A549 (cell line): ENCODE measurements at regions not wholly inside any gene's neighbourhood (a gene's known extent, or its start where the extent isn't known, plus 50 kb on each side); places are given as distances from the start of the nearest gene placed in this dataset.

Source experiments
- ATAC-seq, 2 experiments: fragments of 200-7000 bp in 1 of 2; fragments of >200 bp in 1 of 2; cut with Nextera tagmentation in 1 of 2; cut with Tn5 transposase in 1 of 2; 3 replicates each; pipeline versions ENCODE4 v1.8.0 to v1.9.1; 2018 to 2020; ENCODE audit warnings: mild to moderate bottlenecking in 1 of 2, moderate library complexity in 1 of 2
- CTCF ChIA-PET: fragments of 300-600 bp; sonication (Branson Sonifier 250); formaldehyde crosslinking; extraction: SDS; loops from one replicate; lab custom pipeline; 2021; ENCODE audit warnings: antibody characterized with exemption, inconsistent platforms; lab: Yijun Ruan, JAX
- POLR2A ChIA-PET: fragments of 350-600 bp; formaldehyde crosslinking; extraction: SDS; loops from one replicate; lab custom pipeline; 2021; ENCODE audit warnings: antibody characterized with exemption, inconsistent platforms; lab: Yijun Ruan, JAX
- DNase-seq, 2 experiments: peaks; one replicate each; pipeline versions ENCODE4 v3.0.0 to v3.0.0-alpha.2; 2011 to 2016; ENCODE audit warnings: low read depth in 1 of 2, low spot score in 1 of 2
- FAIRE-seq: peaks from 2 replicates; lab custom pipeline; 2011; peaks lifted over from hg19 to GRCh38; lab: Jason Lieb, UNC
- H3K27ac ChIP-seq, 2 experiments: fragments of >200 bp; sonication (Bioruptor Twin); formaldehyde crosslinking; 3 replicates each; pipeline ENCODE4 v1.5.1; 2016 to 2017
- H3K4me1 ChIP-seq: fragments of >200 bp; sonication (Bioruptor Twin); formaldehyde crosslinking; 3 replicates; pipeline ENCODE4 v1.6.1; 2016
- H3K4me2 ChIP-seq: fragments of >200 bp; sonication (Bioruptor Twin); formaldehyde crosslinking; 3 replicates; pipeline ENCODE4 v1.6.1; 2016
- H3K4me3 ChIP-seq: fragments of >200 bp; sonication (Bioruptor Twin); formaldehyde crosslinking; 3 replicates; pipeline ENCODE4 v1.5.1; 2016
- H3K9me3 ChIP-seq: fragments of >200 bp; sonication (Bioruptor Twin); formaldehyde crosslinking; 3 replicates; pipeline ENCODE4 v1.6.1; 2016
- BHLHE40 ChIP-seq: IDR thresholded peaks from 2 replicates; pipeline ENCODE4 v1.6.1; 2012; ENCODE audit warnings: low read depth, low read length, inconsistent platforms
- CEBPB ChIP-seq, 2 experiments: fragments of >200 bp in 1 of 2; sonication (Bioruptor Twin) in 1 of 2; formaldehyde crosslinking in 1 of 2; IDR thresholded peaks; 2 replicates each; pipeline ENCODE4 v1.6.1; 2012 to 2016
- EHMT2 ChIP-seq: fragments of 200-600 bp; sonication (generic); IDR thresholded peaks from 2 replicates; pipeline ENCODE4 v1.6.1; 2016; ENCODE audit warnings: antibody characterized with exemption, low read depth, mild to moderate bottlenecking, moderate library complexity
- EP300 ChIP-seq, 2 experiments: fragments of >200 bp; sonication (Bioruptor Twin); formaldehyde crosslinking; IDR thresholded peaks; 2 replicates in 1 of 2; 3 replicates in 1 of 2; pipeline ENCODE4 v1.6.1; 2016 to 2017
- ESRRA ChIP-seq: fragments of 150-350 bp; IDR thresholded peaks from 2 replicates; pipeline ENCODE4 v1.6.1; 2014; ENCODE audit warnings: mild to moderate bottlenecking, low read length, borderline replicate concordance
- FOSB ChIP-seq: fragments of 250-450 bp; sonication (Bioruptor Pico); IDR thresholded peaks from 2 replicates; pipeline ENCODE4 v1.5.0; 2020; ENCODE audit warnings: mild to moderate bottlenecking, moderate library complexity
- FOSL2 ChIP-seq, 2 experiments: fragments of 450-650 bp in 1 of 2; fragments of >200 bp in 1 of 2; sonication (Bioruptor Twin) in 1 of 2; formaldehyde crosslinking; IDR thresholded peaks; 2 replicates each; pipeline versions ENCODE4 v1.5.0 to v1.6.1; 2016 to 2020; ENCODE audit warnings: mild to moderate bottlenecking in 1 of 2, moderate library complexity in 1 of 2
- GATA3 ChIP-seq: IDR thresholded peaks from 2 replicates; pipeline ENCODE4 v1.6.1; 2012; ENCODE audit warnings: borderline replicate concordance
- HOXB13 ChIP-seq: fragments of 250-450 bp; sonication (Bioruptor Pico); IDR thresholded peaks from 2 replicates; pipeline ENCODE4 v1.5.0; 2020; ENCODE audit warnings: low read depth, mild to moderate bottlenecking, moderate library complexity
- HOXB5 ChIP-seq: fragments of 250-450 bp; sonication (Bioruptor Pico); IDR thresholded peaks from 2 replicates; pipeline ENCODE4 v1.5.0; 2020; ENCODE audit warnings: mild to moderate bottlenecking, moderate library complexity
- JUN ChIP-seq, 2 experiments: fragments of >200 bp; sonication (Bioruptor Twin); formaldehyde crosslinking; IDR thresholded peaks; 2 replicates in 1 of 2; 3 replicates in 1 of 2; pipeline ENCODE4 v1.6.1; 2016 to 2017
- JUNB ChIP-seq: fragments of >200 bp; sonication (Bioruptor Twin); formaldehyde crosslinking; IDR thresholded peaks from 2 replicates; pipeline ENCODE4 v1.6.1; 2016
- KDM1A ChIP-seq: fragments of 200-600 bp; sonication (generic); IDR thresholded peaks from 2 replicates; pipeline ENCODE4 v1.6.1; 2016; ENCODE audit warnings: low read depth, mild to moderate bottlenecking
- KDM5A ChIP-seq: fragments of 200-600 bp; sonication (generic); IDR thresholded peaks from 2 replicates; pipeline ENCODE4 v1.6.1; 2016; ENCODE audit warnings: antibody characterized with exemption, mild to moderate bottlenecking
- NPAS2 ChIP-seq: fragments of 250-450 bp; sonication (Bioruptor Pico); IDR thresholded peaks from 2 replicates; pipeline ENCODE4 v1.8.0; 2022; ENCODE audit warnings: mild to moderate bottlenecking, moderate library complexity, borderline replicate concordance
- RAD21 ChIP-seq, 2 experiments: fragments of >200 bp in 1 of 2; sonication (Bioruptor Twin) in 1 of 2; formaldehyde crosslinking in 1 of 2; IDR thresholded peaks in 1 of 2; conservative IDR thresholded peaks in 1 of 2; 2 replicates in 1 of 2; 3 replicates in 1 of 2; pipeline ENCODE4 v1.6.1; 2012 to 2018; ENCODE audit warnings: inconsistent platforms in 1 of 2
- RARB ChIP-seq: fragments of 250-450 bp; sonication (Bioruptor Pico); IDR thresholded peaks from 2 replicates; pipeline ENCODE4 v1.8.0; 2021; ENCODE audit warnings: mild to moderate bottlenecking, moderate library complexity
- RFX5 ChIP-seq: fragments of 450-650 bp; IDR thresholded peaks from 2 replicates; pipeline ENCODE4 v1.7.1; 2014; ENCODE audit warnings: antibody characterized with exemption, mild to moderate bottlenecking, moderate library complexity
- TFCP2L1 ChIP-seq: fragments of 250-450 bp; sonication (Bioruptor Pico); IDR thresholded peaks from 2 replicates; pipeline ENCODE4 v1.5.0; 2021; ENCODE audit warnings: mild to moderate bottlenecking
- ZFP36 ChIP-seq: fragments of 450-650 bp; IDR thresholded peaks from 2 replicates; pipeline ENCODE4 v1.6.1; 2014; ENCODE audit warnings: borderline replicate concordance; ENCODE audit not compliant: partially characterized antibody
- ZSCAN20 ChIP-seq: fragments of 250-450 bp; sonication (Bioruptor Pico); IDR thresholded peaks from 2 replicates; pipeline ENCODE4 v1.8.0; 2022; ENCODE audit warnings: mild to moderate bottlenecking, moderate library complexity
- WGBS: methylation state at CpG from one replicate; pipeline ENCODE4 v1.1.6; 2017; ENCODE audit errors: missing lambda C conversion rate; 5-methylcytosine and 5-hydroxymethylcytosine counted together
- TF ChIP-seq, protein P1 (sequence below): fragments of 150-350 bp; IDR thresholded peaks from 2 replicates; pipeline ENCODE4 v1.6.1; 2014; ENCODE audit warnings: low read depth, mild to moderate bottlenecking, low read length
- TF ChIP-seq, protein P2 (sequence below): fragments of >200 bp; sonication (Bioruptor Twin); formaldehyde crosslinking; IDR thresholded peaks from 2 replicates; pipeline ENCODE4 v1.6.1; 2016
- TF ChIP-seq, protein P3 (sequence below): IDR thresholded peaks from 2 replicates; pipeline ENCODE4 v1.6.1; 2012
- TF ChIP-seq, protein P4 (sequence below): IDR thresholded peaks from 2 replicates; pipeline ENCODE4 v1.6.1; 2012

DNA sequence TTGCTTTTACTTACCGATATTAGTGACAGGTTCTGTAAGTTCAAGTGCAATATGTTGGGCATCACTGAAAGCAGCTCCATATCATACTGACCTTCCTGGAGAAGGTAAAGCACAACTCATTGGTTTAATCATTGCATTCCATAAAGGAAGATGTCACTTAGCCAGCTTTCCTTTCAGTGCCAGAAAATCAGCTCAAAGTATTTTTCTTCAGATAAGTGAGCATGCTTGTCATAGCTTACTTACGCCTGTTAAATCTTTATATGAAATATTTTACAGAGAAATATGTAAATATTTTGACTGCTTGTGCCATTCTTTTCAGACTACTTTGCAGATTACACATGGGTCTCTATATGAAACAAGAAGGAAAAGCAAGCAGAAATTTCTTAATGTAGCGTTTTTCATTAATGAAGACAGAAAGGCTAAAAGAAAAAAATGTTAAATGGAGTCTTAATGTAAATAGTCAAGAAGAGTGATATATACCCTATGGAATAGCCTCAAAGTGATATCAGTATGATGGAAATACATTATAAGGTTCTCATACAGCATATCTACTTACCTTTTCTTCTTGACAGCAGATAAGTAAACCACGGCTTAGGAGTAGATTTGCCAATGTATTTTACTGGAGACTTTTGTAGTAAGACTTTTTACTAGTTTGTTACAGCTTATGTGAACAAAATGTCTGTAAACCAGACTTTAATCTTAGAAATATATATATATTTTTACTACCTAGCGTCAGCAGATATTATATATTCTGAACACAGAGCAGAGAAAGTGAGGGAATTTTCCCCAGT lies 649.7 kb downstream of the METTL15 start (continued):
- TF ChIP-seq BHLHE40: no peak
- TF ChIP-seq, protein P1, sequence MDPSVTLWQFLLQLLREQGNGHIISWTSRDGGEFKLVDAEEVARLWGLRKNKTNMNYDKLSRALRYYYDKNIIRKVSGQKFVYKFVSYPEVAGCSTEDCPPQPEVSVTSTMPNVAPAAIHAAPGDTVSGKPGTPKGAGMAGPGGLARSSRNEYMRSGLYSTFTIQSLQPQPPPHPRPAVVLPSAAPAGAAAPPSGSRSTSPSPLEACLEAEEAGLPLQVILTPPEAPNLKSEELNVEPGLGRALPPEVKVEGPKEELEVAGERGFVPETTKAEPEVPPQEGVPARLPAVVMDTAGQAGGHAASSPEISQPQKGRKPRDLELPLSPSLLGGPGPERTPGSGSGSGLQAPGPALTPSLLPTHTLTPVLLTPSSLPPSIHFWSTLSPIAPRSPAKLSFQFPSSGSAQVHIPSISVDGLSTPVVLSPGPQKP: no peak
- no peak for TF ChIP-seq KDM5A
- TF ChIP-seq HOXB5 (CRISPR knock-in tag): no peak; the same call in 1 of the 2 replicates
- no peak for TF ChIP-seq ESRRA
- TF ChIP-seq FOSL2 (IDR thresholded peaks at IDR 0.05): no peak
- peak; percentile 69 for TF ChIP-seq FOSL2 (CRISPR knock-in tag; IDR thresholded peaks at IDR 0.05)
- TF ChIP-seq NPAS2 (CRISPR knock-in tag): no peak
- no peak for TF ChIP-seq KDM1A
- TF ChIP-seq RFX5: no peak
- no peak for TF ChIP-seq ZFP36
- TF ChIP-seq ZSCAN20 (CRISPR knock-in tag): no peak
- TF ChIP-seq, protein P2, sequence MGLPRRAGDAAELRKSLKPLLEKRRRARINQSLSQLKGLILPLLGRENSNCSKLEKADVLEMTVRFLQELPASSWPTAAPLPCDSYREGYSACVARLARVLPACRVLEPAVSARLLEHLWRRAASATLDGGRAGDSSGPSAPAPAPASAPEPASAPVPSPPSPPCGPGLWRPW: no peak
- TF ChIP-seq RAD21 (conservative IDR thresholded peaks at IDR 0.05 in 1 of 2, IDR thresholded peaks at IDR 0.05 in 1 of 2): peak; percentile 31 to 40; a peak in 3 of 5 replicates
- peak; percentile 96 for TF ChIP-seq GATA3
- TF ChIP-seq HOXB13: no peak
- TF ChIP-seq CEBPB (IDR thresholded peaks at IDR 0.05): peak in 1 of 2 experiments; percentile 75; a peak in 2 of 4 replicates
- no peak for TF ChIP-seq FOSB (CRISPR knock-in tag)
- TF ChIP-seq, protein P3, sequence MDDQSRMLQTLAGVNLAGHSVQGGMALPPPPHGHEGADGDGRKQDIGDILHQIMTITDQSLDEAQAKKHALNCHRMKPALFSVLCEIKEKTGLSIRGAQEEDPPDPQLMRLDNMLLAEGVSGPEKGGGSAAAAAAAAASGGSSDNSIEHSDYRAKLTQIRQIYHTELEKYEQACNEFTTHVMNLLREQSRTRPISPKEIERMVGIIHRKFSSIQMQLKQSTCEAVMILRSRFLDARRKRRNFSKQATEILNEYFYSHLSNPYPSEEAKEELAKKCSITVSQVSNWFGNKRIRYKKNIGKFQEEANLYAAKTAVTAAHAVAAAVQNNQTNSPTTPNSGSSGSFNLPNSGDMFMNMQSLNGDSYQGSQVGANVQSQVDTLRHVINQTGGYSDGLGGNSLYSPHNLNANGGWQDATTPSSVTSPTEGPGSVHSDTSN: 0 out of 2 replicates have a peak, but pooled peaks have one; percentile 24

DNA sequence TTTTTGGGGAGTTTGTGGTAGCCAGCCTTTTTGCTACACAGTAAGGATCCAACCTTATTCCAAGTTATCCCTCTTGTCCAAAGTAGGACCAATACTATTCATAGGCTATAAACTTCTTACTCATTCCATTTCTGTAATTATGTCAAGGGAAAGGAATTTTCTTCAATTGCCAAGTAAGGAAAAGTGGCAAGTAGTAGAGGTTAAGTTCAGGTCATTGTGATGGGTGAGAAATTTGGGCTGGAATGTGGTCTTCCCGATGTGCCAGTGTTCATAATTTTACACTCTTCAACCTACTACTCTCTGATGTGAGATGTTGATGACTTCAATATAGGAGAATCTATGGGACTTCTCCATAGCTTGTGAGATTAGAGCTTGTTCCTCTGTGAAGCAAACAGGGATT lies 648.8 kb downstream of the METTL15 start:
- Histone ChIP-seq H3K4me2 (peak overlapping the region; percentile 73), H3K27ac (peak overlapping the region; percentile 83 to 88)
- peak; percentile 70 to 86 for ATAC-seq
- TF ChIP-seq EP300 (IDR thresholded peaks at IDR 0.05) (peak in 1 of 2 experiments; percentile 62; a peak in 1 of 5 replicates), RARB (CRISPR knock-in tag) (0 out of 2 replicates have a peak, but pooled peaks have one; percentile 59), RAD21 (conservative IDR thresholded peaks at IDR 0.05 in 1 of 2, IDR thresholded peaks at IDR 0.05 in 1 of 2) (peak; percentile 30 to 31; a peak in 2 of 5 replicates), JUNB (peak; percentile 51; the same call in 1 of the 2 replicates), EHMT2 (no peak), FOSL2 (IDR thresholded peaks at IDR 0.05) (no peak), FOSL2 (CRISPR knock-in tag; IDR thresholded peaks at IDR 0.05) (peak; percentile 57), GATA3 (peak; percentile 84; the same call in 1 of the 2 replicates), KDM1A (no peak), CEBPB (IDR thresholded peaks at IDR 0.05) (peak in 1 of 2 experiments; percentile 42; a peak in 1 of 4 replicates), JUN (IDR thresholded peaks at IDR 0.05) (peak in 1 of 2 experiments; percentile 26; a peak in 1 of 5 replicates), TFCP2L1 (no peak)
- TF ChIP-seq, protein P1: no peak
- TF ChIP-seq, protein P4, sequence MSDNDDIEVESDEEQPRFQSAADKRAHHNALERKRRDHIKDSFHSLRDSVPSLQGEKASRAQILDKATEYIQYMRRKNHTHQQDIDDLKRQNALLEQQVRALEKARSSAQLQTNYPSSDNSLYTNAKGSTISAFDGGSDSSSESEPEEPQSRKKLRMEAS: peak; percentile 34; the same call in 1 of the 2 replicates
- TF ChIP-seq, all 56 proteins: peak for 9
- peak in 1 of 2 experiments; percentile 78 for DNase-seq
- peak overlapping the region; percentile 19; the same call in 1 of the 3 replicates for H3K4me3 ChIP-seq
- FAIRE-seq: peak; percentile 98
- POLR2A ChIA-PET: interaction anchor here (1.2 to 1.6 kb wide), 3 partner anchors 80 to 1057 kb away, joined by 3 to 7 read pairs (median 4); partner anchors contain the start of gene BDNF
- CTCF ChIA-PET: interaction anchor here (1.4 to 2.5 kb wide), 3 partner anchors 572 to 1058 kb away, joined by 3 to 7 read pairs (median 4); no protein-coding TSS in a partner anchor
- 0% methylated on average over 1 of the region's 1 CpG for WGBS
- H3K4me1 ChIP-seq: peaks cover 35% of the 10 kb centered on the region
- H3K9me3 ChIP-seq: peaks cover 8% of the 10 kb centered on the region; the same call in 1 of the 3 replicates
